ENCODE measurements at regions not wholly inside any gene's neighbourhood (a gene's known extent, or its start where the extent isn't known, plus 50 kb on each side); places are given as distances from the start of the nearest gene placed in this dataset.

GRCh38 chr13:111925146-111925875 lies 141.6 kb upstream of the SOX1 start:
- Histone ChIP-seq H3K27me3 (replicated peaks) (no peaks in the 10 kb centered on the region), H3K36me3 (replicated peaks) (no peaks in the 10 kb centered on the region), H3K27ac (no peak overlapping the region), H3K4me3 (ENCODE audit: low read depth, low read length) (no peak overlapping the region)
- in situ Hi-C loops (cut with HindIII; ENCODE audit: low pct_ligation_motif_present, low sequenced_read_pairs), result no loop called here
- no peak for DNase-seq
- TF ChIP-seq, protein P1, sequence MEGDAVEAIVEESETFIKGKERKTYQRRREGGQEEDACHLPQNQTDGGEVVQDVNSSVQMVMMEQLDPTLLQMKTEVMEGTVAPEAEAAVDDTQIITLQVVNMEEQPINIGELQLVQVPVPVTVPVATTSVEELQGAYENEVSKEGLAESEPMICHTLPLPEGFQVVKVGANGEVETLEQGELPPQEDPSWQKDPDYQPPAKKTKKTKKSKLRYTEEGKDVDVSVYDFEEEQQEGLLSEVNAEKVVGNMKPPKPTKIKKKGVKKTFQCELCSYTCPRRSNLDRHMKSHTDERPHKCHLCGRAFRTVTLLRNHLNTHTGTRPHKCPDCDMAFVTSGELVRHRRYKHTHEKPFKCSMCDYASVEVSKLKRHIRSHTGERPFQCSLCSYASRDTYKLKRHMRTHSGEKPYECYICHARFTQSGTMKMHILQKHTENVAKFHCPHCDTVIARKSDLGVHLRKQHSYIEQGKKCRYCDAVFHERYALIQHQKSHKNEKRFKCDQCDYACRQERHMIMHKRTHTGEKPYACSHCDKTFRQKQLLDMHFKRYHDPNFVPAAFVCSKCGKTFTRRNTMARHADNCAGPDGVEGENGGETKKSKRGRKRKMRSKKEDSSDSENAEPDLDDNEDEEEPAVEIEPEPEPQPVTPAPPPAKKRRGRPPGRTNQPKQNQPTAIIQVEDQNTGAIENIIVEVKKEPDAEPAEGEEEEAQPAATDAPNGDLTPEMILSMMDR (IDR thresholded peaks at IDR 0.05; ENCODE audit: low read depth, low read length, missing control alignments), result no peak

- Histone ChIP-seq H3K4me3 (ENCODE audit: low read depth, low read length) (no peak overlapping the region), H3K27ac (no peak overlapping the region), H3K27me3 (replicated peaks) (no peaks in the 10 kb centered on the region), H3K36me3 (replicated peaks) (no peaks in the 10 kb centered on the region)
- TF ChIP-seq, protein P1 (IDR thresholded peaks at IDR 0.05; ENCODE audit: low read depth, low read length, missing control alignments), result no peak
- DNase-seq, result no peak
- in situ Hi-C loops (cut with HindIII; ENCODE audit: low pct_ligation_motif_present, low sequenced_read_pairs), result no loop called here
Measured at GRCh38 chr13:111926501-111927180, 140.3 kb upstream of the SOX1 start.

GRCh38 chr13:111927181-111927540 lies 139.8 kb upstream of the SOX1 start:
- TF ChIP-seq, protein P1 (IDR thresholded peaks at IDR 0.05; ENCODE audit: low read depth, low read length, missing control alignments), result no peak
- in situ Hi-C loops (cut with HindIII; ENCODE audit: low pct_ligation_motif_present, low sequenced_read_pairs), result no loop called here
- DNase-seq, result no peak
- Histone ChIP-seq H3K4me3 (ENCODE audit: low read depth, low read length) (no peak overlapping the region), H3K27ac (no peak overlapping the region), H3K36me3 (replicated peaks) (no peaks in the 10 kb centered on the region), H3K27me3 (replicated peaks) (no peaks in the 10 kb centered on the region)

DNA sequence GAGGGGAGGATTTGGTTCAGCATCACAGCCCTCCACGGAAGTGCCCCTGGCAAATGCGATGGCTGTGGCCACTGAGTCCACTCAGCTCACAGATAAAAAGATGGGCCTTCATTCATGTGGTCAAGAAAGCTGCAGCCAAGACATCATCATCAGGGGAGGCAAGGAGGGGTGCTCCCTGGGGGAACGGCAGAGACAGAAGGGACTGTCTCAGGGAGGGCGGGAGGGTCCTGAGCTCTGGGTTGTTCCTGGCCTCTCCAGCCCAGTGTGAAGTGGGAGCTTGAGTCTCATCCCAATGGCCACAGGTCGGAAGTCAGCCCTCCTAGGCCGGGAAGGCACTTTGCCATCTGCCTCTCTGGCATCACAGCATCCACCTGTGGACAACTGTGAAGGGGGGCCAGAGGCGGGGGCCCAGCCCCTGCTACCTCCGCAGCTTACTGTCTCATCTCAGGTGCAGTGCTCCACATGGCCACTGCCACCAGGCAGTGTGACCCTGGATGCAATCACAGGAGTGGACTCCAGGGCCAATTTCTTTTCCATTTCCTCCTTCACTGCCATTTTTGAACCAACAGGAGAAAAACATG lies 137.8 kb upstream of the SOX1 start:
- TF ChIP-seq, protein P1 (IDR thresholded peaks at IDR 0.05; ENCODE audit: low read depth, low read length, missing control alignments), result no peak
- no peaks in the 10 kb centered on the region for H3K36me3 ChIP-seq (replicated peaks)
- no peaks in the 10 kb centered on the region for H3K27me3 ChIP-seq (replicated peaks)
- in situ Hi-C loops (cut with HindIII; ENCODE audit: low pct_ligation_motif_present, low sequenced_read_pairs), result no loop called here
- no peak for DNase-seq
- no peak overlapping the region for H3K4me3 ChIP-seq (ENCODE audit: low read depth, low read length)
- H3K27ac ChIP-seq, result no peak overlapping the region

DNA sequence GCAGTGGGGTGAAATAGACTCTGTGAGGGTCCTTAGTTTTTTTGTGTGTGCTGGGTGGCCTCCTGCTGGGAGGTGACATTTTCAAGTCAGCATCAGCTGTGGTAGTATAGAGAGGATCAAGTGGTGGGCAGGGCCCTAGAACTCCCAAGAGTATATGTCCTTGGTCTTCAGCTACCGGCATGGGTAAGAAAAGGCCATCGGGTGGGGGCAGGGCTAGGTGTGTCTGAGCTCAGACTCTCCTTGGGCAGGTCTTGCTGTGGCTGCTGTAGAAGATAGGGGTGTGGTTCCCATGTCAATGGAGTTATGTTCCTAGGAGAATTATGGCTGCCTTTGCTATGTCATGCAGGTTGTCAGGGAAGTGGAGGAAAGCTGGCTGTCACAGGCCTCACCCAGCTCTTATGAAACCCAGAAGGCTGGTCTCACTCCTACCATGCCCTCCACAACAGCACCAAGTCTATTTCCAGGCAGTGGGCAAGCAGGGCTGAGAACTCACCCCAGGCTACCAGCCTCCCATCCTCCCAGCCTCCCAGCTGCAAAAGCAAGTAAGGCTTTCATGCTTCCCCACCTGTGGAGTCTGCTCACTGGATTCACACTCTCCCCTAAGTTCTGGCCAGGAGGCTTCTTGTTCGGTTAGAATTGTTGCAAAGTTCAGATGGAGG lies 130.6 kb upstream of the SOX1 start:
- in situ Hi-C loops (cut with HindIII; ENCODE audit: low pct_ligation_motif_present, low sequenced_read_pairs), result no loop called here
- no peaks in the 10 kb centered on the region for H3K27me3 ChIP-seq (replicated peaks)
- H3K36me3 ChIP-seq (replicated peaks), result no peaks in the 10 kb centered on the region
- no peak overlapping the region for H3K27ac ChIP-seq
- no peak for DNase-seq
- no peak overlapping the region for H3K4me3 ChIP-seq (ENCODE audit: low read depth, low read length)
- TF ChIP-seq, protein P1 (IDR thresholded peaks at IDR 0.05; ENCODE audit: low read depth, low read length, missing control alignments), result no peak
